ENCODE measurements at regions not wholly inside any gene's neighbourhood (a gene's known extent, or its start where the extent isn't known, plus 50 kb on each side); places are given as distances from the start of the nearest gene placed in this dataset.

DNA sequence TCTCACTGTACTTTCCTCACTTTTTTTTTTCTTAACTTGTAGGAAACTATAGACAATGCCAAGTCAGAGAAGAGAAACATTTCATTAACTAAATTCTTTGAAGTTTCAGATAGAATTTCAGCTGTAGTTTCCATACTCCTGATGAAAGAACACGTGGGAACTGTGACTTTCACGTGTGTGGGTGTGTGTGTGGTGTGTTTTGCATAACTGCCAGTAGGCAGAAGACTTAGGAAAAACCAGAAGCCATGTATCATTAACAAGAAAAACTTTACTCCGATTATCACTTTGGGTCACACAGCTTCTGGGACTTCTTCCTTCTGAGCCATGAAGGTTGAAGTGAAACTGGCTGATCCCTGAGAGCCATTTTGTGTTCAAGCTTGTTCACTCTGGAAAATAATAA lies 483.3 kb downstream of the TFAP2B start:
- H3K27ac ChIP-seq: no peak overlapping the region
- no peaks in the 10 kb centered on the region for H3K9me3 Mint-ChIP-seq
- no peaks in the 10 kb centered on the region for H3K36me3 ChIP-seq
- H2AFZ ChIP-seq (replicated peaks): peak overlapping the region; percentile 45
- H3K27me3 ChIP-seq: peaks cover 3% of the 10 kb centered on the region
- H4K20me1 ChIP-seq (ENCODE audit: low read depth): no peaks in the 10 kb centered on the region
- H3K4me1 ChIP-seq: peaks cover 4% of the 10 kb centered on the region
- no peak overlapping the region for H3K27ac Mint-ChIP-seq
- H3K9me3 ChIP-seq (ENCODE audit: low read depth): no peaks in the 10 kb centered on the region
- H3F3A ChIP-seq (ENCODE audit: low read depth): no peaks in the 10 kb centered on the region
- H3K4me2 ChIP-seq: no peak overlapping the region
- no peak for TF ChIP-seq EZH2phosphoT487 (IDR thresholded peaks at IDR 0.05)
- TF ChIP-seq EZH2 (IDR thresholded peaks at IDR 0.05): no peak
- TF ChIP-seq, protein P1, sequence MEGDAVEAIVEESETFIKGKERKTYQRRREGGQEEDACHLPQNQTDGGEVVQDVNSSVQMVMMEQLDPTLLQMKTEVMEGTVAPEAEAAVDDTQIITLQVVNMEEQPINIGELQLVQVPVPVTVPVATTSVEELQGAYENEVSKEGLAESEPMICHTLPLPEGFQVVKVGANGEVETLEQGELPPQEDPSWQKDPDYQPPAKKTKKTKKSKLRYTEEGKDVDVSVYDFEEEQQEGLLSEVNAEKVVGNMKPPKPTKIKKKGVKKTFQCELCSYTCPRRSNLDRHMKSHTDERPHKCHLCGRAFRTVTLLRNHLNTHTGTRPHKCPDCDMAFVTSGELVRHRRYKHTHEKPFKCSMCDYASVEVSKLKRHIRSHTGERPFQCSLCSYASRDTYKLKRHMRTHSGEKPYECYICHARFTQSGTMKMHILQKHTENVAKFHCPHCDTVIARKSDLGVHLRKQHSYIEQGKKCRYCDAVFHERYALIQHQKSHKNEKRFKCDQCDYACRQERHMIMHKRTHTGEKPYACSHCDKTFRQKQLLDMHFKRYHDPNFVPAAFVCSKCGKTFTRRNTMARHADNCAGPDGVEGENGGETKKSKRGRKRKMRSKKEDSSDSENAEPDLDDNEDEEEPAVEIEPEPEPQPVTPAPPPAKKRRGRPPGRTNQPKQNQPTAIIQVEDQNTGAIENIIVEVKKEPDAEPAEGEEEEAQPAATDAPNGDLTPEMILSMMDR (IDR thresholded peaks at IDR 0.05): no peak
- peaks cover 2% of the 10 kb centered on the region for H3K4me1 Mint-ChIP-seq
- DNase-seq (ENCODE audit: low spot score): no peak
- no peak overlapping the region for H3K4me3 Mint-ChIP-seq
- no peaks in the 10 kb centered on the region for H3K79me2 ChIP-seq (ENCODE audit: low read depth)
- H3K4me3 ChIP-seq: no peak overlapping the region
- H3K36me3 Mint-ChIP-seq: no peaks in the 10 kb centered on the region
- no peaks in the 10 kb centered on the region for H3K27me3 Mint-ChIP-seq (ENCODE audit: insufficient read depth, low read depth)
- H3K9ac ChIP-seq: no peak overlapping the region

DNA sequence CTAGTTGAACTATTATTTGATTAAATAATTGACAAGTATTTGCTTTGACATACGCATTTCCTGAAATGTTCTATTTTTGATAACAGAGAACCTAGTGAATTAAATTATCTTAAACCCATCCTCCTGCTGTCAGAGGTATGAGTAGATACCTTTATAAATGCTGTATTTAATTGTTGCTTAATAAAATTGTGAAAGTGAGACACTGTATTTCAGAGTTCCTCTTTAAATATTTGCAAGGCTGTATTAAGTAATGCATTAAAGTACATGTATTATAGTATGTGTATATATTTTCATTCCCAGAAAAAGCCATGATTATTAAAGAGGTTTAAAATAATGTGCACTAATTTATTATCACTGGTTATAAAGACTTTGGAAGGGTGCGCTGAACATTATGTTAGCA lies 483.8 kb downstream of the TFAP2B start:
- no peaks in the 10 kb centered on the region for H3K36me3 ChIP-seq

DNA sequence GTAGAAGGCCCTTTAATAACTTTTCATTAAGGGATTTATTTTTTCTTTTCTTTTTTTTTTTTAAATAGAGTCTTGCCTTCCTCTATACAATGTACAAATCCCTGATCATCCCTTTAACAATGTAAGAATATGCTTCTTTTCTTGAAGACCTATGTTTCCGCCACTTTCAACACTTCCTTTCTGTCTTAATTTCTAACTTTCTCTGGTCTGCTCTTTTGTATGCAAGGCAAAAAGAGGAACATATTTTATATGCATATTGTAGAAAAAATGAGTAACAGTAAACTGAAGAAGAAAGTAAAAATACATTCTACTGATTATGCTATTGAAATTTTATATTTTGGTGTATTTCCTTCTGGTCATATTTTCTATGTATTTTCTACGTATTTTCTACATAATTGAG lies 484.7 kb downstream of the TFAP2B start:
- Mint-ChIP-seq H3K4me1 (peaks cover 2% of the 10 kb centered on the region), H3K36me3 (no peaks in the 10 kb centered on the region), H3K27me3 (ENCODE audit: insufficient read depth, low read depth) (no peaks in the 10 kb centered on the region), H3K4me3 (no peak overlapping the region), H3K27ac (no peak overlapping the region), H3K9me3 (no peaks in the 10 kb centered on the region)
- H3F3A ChIP-seq (ENCODE audit: low read depth): no peaks in the 10 kb centered on the region
- no peaks in the 10 kb centered on the region for H3K36me3 ChIP-seq
- H4K20me1 ChIP-seq (ENCODE audit: low read depth): no peaks in the 10 kb centered on the region
- peaks cover 3% of the 10 kb centered on the region for H3K27me3 ChIP-seq
- DNase-seq (ENCODE audit: low spot score): no peak
- no peaks in the 10 kb centered on the region for H3K9me3 ChIP-seq (ENCODE audit: low read depth)
- H3K4me1 ChIP-seq: peaks cover 4% of the 10 kb centered on the region
- no peak overlapping the region for H3K4me3 ChIP-seq
- no peak overlapping the region for H3K27ac ChIP-seq
- H3K9ac ChIP-seq: no peak overlapping the region
- H2AFZ ChIP-seq (replicated peaks): peak overlapping the region; percentile 50
- TF ChIP-seq EZH2phosphoT487 (IDR thresholded peaks at IDR 0.05): no peak
- TF ChIP-seq, protein P1 (IDR thresholded peaks at IDR 0.05): no peak
- TF ChIP-seq EZH2 (IDR thresholded peaks at IDR 0.05): no peak
- H3K79me2 ChIP-seq (ENCODE audit: low read depth): no peaks in the 10 kb centered on the region
- H3K4me2 ChIP-seq: no peak overlapping the region

More for the DNA sequence above, 483.8 kb downstream of the TFAP2B start:
- no peak for DNase-seq (ENCODE audit: low spot score)
- Histone ChIP-seq H2AFZ (replicated peaks) (no peak overlapping the region), H3K9ac (no peak overlapping the region), H3K4me2 (no peak overlapping the region), H3K79me2 (ENCODE audit: low read depth) (no peaks in the 10 kb centered on the region), H3K9me3 (ENCODE audit: low read depth) (no peaks in the 10 kb centered on the region), H3K4me3 (no peak overlapping the region), H3K27ac (no peak overlapping the region), H3F3A (ENCODE audit: low read depth) (no peaks in the 10 kb centered on the region), H3K4me1 (peaks cover 4% of the 10 kb centered on the region), H3K27me3 (peaks cover 3% of the 10 kb centered on the region), H4K20me1 (ENCODE audit: low read depth) (no peaks in the 10 kb centered on the region)
- Mint-ChIP-seq H3K4me3 (no peak overlapping the region), H3K27ac (no peak overlapping the region), H3K4me1 (peaks cover 2% of the 10 kb centered on the region), H3K9me3 (no peaks in the 10 kb centered on the region), H3K36me3 (no peaks in the 10 kb centered on the region), H3K27me3 (ENCODE audit: insufficient read depth, low read depth) (no peaks in the 10 kb centered on the region)
- TF ChIP-seq EZH2phosphoT487 (IDR thresholded peaks at IDR 0.05) (no peak), EZH2 (IDR thresholded peaks at IDR 0.05) (no peak)
- TF ChIP-seq, protein P1 (IDR thresholded peaks at IDR 0.05): no peak
